ENCODE measurements at regions not wholly inside any gene's neighbourhood (a gene's known extent, or its start where the extent isn't known, plus 50 kb on each side); places are given as distances from the start of the nearest gene placed in this dataset.
"Not testable (repeated sequence)": the region's sequence is repeated elsewhere in the genome, so short reads cannot be mapped to it uniquely, and the experiment has no call there.

- H3K36me3 ChIP-seq: no peaks in the 10 kb centered on the region
- no peak for DNase-seq
- no peaks in the 10 kb centered on the region for H3K9me3 ChIP-seq
- TF ChIP-seq, protein P1, sequence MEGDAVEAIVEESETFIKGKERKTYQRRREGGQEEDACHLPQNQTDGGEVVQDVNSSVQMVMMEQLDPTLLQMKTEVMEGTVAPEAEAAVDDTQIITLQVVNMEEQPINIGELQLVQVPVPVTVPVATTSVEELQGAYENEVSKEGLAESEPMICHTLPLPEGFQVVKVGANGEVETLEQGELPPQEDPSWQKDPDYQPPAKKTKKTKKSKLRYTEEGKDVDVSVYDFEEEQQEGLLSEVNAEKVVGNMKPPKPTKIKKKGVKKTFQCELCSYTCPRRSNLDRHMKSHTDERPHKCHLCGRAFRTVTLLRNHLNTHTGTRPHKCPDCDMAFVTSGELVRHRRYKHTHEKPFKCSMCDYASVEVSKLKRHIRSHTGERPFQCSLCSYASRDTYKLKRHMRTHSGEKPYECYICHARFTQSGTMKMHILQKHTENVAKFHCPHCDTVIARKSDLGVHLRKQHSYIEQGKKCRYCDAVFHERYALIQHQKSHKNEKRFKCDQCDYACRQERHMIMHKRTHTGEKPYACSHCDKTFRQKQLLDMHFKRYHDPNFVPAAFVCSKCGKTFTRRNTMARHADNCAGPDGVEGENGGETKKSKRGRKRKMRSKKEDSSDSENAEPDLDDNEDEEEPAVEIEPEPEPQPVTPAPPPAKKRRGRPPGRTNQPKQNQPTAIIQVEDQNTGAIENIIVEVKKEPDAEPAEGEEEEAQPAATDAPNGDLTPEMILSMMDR (IDR thresholded peaks at IDR 0.05): no peak
- no peaks in the 10 kb centered on the region for H3K4me1 ChIP-seq
- H3K27ac ChIP-seq: no peak overlapping the region
- no peak overlapping the region for H3K4me3 ChIP-seq
- no peaks in the 10 kb centered on the region for H3K27me3 ChIP-seq
These were observed 70.5 kb upstream of the PRL start for GRCh38 chr6:22367346-22367745.

GRCh38 chr6:22368794-22369193 is 72.0 kb upstream of the PRL start:
- Histone ChIP-seq H3K4me1 (no peaks in the 10 kb centered on the region), H3K27me3 (no peaks in the 10 kb centered on the region), H3K36me3 (no peaks in the 10 kb centered on the region), H3K9me3 (no peaks in the 10 kb centered on the region), H3K4me3 (no peak overlapping the region), H3K27ac (no peak overlapping the region)
- no peak for TF ChIP-seq POLR2A (IDR thresholded peaks at IDR 0.05)
- TF ChIP-seq, protein P1 (IDR thresholded peaks at IDR 0.05): no peak
- no peak for DNase-seq

GRCh38 chr6:22372922-22373321 is 76.1 kb upstream of the PRL start:
- Histone ChIP-seq H3K4me3 (no peak overlapping the region), H3K4me1 (no peaks in the 10 kb centered on the region), H3K27ac (no peak overlapping the region), H3K9me3 (no peaks in the 10 kb centered on the region), H3K36me3 (no peaks in the 10 kb centered on the region), H3K27me3 (no peaks in the 10 kb centered on the region)
- no peak for DNase-seq
- TF ChIP-seq POLR2A (IDR thresholded peaks at IDR 0.05): no peak
- TF ChIP-seq, protein P1 (IDR thresholded peaks at IDR 0.05): no peak

DNA sequence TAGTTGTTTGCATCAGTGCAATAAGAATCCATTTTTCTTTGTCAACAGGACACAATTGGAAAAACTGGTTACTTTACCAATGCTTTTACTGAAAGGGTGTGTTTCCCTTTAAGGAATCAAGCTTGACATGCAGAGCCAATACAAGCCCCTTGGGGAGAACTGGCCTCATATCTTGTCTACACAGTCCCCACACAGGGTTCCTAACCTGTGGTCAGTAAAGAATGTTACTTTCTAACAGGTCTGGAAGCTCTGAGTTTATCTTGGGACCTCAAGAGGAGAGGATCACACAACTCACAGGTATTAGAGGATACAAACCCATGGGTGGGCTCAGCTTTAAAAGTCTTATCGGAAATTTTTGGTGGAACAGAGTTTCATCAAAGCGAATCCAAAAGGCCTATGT is 78.1 kb upstream of the PRL start:
- H3K4me1 ChIP-seq, H3K27me3 ChIP-seq, H3K27ac ChIP-seq, H3K4me3 ChIP-seq, H3K36me3 ChIP-seq, H3K9me3 ChIP-seq, DNase-seq: not testable (repeated sequence)

DNA sequence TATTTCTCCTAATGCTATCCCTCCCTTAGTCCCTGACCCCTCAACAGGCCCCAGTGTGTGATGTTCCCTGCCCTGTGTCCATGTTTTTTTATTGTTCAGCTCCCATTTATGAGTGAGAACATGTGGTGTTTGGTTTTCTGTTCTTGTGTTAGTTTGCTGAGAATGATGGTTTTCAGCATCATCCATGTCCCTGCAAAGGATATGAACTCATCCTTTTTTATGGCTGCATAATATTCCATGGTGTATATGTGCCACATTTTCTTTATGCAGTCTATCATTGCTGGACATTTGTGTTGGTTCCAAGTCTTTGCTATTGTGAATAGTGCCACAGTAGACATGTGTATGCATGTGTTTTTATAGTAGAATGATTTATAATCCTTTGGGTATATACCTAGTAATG is 79.5 kb upstream of the PRL start:
- not testable (repeated sequence) for H3K27me3 ChIP-seq, H3K4me3 ChIP-seq, H3K9me3 ChIP-seq, H3K27ac ChIP-seq, H3K36me3 ChIP-seq, H3K4me1 ChIP-seq, DNase-seq

DNA sequence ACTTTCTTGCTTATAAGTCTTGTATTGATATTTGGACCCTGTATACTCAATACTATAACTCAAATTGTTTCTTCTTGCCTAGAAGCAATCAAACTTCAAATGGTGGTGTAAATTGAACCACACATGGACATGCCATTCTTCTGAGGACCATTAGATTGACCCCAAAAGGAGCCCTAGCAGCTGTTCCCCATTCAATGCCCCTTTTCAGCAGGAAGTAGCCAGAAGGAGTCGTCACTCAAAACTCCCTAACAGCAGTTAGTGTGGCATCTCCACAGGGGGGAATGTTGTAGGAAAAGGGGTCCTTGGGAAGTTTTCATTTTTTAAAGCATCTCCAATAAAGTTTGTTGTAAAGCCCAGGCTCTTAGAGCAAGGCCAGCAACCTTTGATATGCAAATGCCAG is 81.7 kb upstream of the PRL start:
- not testable (repeated sequence) for H3K36me3 ChIP-seq, H3K4me1 ChIP-seq, DNase-seq, H3K9me3 ChIP-seq, H3K4me3 ChIP-seq, H3K27ac ChIP-seq, H3K27me3 ChIP-seq

DNA sequence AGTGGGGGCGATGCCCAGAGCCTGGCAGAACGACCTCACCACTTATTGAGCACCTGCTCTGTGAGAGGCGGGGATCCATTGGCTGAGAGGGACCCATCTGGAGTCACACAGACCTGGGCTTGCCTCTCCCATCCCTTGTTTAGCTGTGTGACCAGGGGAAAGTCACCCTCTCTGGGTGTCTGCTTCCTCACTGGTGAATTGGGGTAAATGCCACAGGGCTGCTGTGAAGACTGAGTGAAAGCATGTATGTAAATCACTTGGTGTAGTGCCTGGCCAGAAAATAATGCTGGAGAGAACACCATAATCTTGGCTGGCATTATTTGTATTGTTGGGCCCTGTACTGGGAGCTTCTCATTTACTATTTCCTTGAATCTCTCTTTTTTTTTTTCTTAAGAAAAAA is 83.4 kb upstream of the PRL start:
- no peaks in the 10 kb centered on the region for H3K36me3 ChIP-seq
- H3K9me3 ChIP-seq: no peaks in the 10 kb centered on the region
- no peak overlapping the region for H3K4me3 ChIP-seq
- H3K4me1 ChIP-seq: no peaks in the 10 kb centered on the region
- TF ChIP-seq, protein P1 (IDR thresholded peaks at IDR 0.05): no peak
- no peak for TF ChIP-seq POLR2A (IDR thresholded peaks at IDR 0.05)
- H3K27ac ChIP-seq: no peak overlapping the region
- DNase-seq: no peak
- H3K27me3 ChIP-seq: no peaks in the 10 kb centered on the region

Measured in Peyer's patch (tissue), 4 donors.